ENCODE measurements at regions not wholly inside any gene's neighbourhood (a gene's known extent, or its start where the extent isn't known, plus 50 kb on each side); places are given as distances from the start of the nearest gene placed in this dataset.
"Not testable (repeated sequence)": the region's sequence is repeated elsewhere in the genome, so short reads cannot be mapped to it uniquely, and the experiment has no call there.

DNA sequence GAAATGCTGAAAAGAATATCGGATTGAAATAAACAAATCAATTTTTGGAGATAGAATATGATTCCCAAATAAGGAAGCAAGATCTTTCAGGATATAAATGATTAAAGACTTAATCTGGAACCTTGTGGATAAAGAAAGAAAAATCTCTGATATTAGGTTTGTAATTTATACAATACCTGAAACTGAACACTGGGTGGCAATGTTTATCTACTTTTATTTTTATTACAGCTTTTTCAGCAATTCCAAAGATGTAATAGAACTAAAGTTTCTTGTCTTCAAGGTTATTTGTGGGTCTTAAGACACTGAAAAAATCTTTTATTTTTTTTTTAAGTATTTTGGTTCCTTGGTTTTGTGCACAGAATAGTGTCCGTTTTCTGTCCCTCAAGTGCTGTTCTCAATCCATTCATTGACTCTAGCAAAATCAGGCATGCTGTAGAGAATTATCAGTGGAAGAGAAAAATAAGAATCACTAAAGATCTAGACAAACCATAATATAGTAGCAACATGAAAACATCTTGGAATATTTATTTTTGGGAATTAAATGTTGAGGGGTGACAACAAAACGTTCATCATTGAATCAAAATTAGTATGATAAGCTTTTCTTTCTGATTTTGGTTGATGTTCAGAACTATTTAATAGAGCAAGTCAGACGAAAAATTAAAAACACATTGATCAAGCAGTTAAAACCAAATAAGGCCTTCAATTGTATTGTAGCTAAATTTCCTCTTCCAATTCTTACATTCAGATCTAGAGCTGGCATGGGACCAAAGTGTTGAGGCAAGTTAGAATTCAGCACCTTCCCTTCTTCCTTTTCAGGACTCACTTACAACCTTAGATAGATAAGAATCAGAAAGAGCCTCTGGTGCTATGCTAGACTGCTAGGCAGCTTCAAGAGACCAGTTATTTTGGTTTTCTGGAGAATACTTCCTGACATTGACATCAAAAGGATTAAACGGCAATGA lies 704.4 kb upstream of the PCDH20 start:
- ChIA-PET CTCF (no interaction called here), POLR2A (no interaction called here)
- H3K4me3 ChIP-seq (ENCODE audit: low read depth, low read length) = no peak overlapping the region
- TF ChIP-seq, protein P1, sequence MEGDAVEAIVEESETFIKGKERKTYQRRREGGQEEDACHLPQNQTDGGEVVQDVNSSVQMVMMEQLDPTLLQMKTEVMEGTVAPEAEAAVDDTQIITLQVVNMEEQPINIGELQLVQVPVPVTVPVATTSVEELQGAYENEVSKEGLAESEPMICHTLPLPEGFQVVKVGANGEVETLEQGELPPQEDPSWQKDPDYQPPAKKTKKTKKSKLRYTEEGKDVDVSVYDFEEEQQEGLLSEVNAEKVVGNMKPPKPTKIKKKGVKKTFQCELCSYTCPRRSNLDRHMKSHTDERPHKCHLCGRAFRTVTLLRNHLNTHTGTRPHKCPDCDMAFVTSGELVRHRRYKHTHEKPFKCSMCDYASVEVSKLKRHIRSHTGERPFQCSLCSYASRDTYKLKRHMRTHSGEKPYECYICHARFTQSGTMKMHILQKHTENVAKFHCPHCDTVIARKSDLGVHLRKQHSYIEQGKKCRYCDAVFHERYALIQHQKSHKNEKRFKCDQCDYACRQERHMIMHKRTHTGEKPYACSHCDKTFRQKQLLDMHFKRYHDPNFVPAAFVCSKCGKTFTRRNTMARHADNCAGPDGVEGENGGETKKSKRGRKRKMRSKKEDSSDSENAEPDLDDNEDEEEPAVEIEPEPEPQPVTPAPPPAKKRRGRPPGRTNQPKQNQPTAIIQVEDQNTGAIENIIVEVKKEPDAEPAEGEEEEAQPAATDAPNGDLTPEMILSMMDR (IDR thresholded peaks at IDR 0.05; ENCODE audit: insufficient read depth, low read length, missing control alignments) = no peak
- no peak for DNase-seq (ENCODE audit: low read depth, low spot score)

- no peak overlapping the region for H3K4me3 ChIP-seq (ENCODE audit: low read depth, low read length)
- ChIA-PET POLR2A (no interaction called here), CTCF (no interaction called here)
- TF ChIP-seq, protein P1 (IDR thresholded peaks at IDR 0.05; ENCODE audit: insufficient read depth, low read length, missing control alignments) = no peak
- no peak for DNase-seq (ENCODE audit: low read depth, low spot score)
Measured at GRCh38 chr13:62115831-62116230, 700.2 kb upstream of the PCDH20 start.

GRCh38 chr13:62113179-62113578 lies 697.5 kb upstream of the PCDH20 start:
- ChIA-PET CTCF (no interaction called here), POLR2A (no interaction called here)
- DNase-seq (ENCODE audit: low read depth, low spot score) = no peak
- H3K4me3 ChIP-seq (ENCODE audit: low read depth, low read length) = no peak overlapping the region
- TF ChIP-seq, protein P1 (IDR thresholded peaks at IDR 0.05; ENCODE audit: insufficient read depth, low read length, missing control alignments) = no peak

DNA sequence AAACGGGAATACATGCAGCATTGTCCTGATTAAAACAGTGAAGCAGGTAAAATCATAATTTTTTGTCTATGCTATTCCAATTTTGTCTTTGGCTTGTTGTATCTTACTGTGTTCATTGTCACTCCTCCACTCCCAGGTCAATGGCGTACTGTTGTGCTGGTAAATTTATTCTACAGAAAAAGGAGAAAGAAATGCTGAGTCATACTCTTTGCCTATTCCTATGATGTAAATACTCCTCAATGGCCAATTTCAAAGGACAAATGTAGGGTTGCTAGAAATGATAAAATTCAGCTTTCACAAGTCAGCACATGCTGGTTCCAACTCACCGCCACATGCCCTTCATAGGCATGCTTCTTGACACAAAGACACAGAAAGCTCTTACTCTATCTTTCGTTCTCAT lies 694.4 kb upstream of the PCDH20 start:
- DNase-seq (ENCODE audit: low read depth, low spot score) = no peak
- ChIA-PET POLR2A (no interaction called here), CTCF (no interaction called here)
- H3K4me3 ChIP-seq (ENCODE audit: low read depth, low read length) = no peak overlapping the region
- TF ChIP-seq, protein P1 (IDR thresholded peaks at IDR 0.05; ENCODE audit: insufficient read depth, low read length, missing control alignments) = no peak

- H3K4me3 ChIP-seq (ENCODE audit: low read depth, low read length); POLR2A ChIA-PET; CTCF ChIA-PET; DNase-seq (ENCODE audit: low read depth, low spot score): not testable (repeated sequence)
Measured at GRCh38 chr13:62104136-62104535, 688.5 kb upstream of the PCDH20 start.

- POLR2A ChIA-PET = no interaction called here
- H3K4me3 ChIP-seq (ENCODE audit: low read depth, low read length) = no peak overlapping the region
- TF ChIP-seq, protein P1 (IDR thresholded peaks at IDR 0.05; ENCODE audit: insufficient read depth, low read length, missing control alignments) = no peak
- DNase-seq (ENCODE audit: low read depth, low spot score) = no peak
- CTCF ChIA-PET = no interaction called here
Measured at GRCh38 chr13:62096652-62097051, 681.0 kb upstream of the PCDH20 start.

DNA sequence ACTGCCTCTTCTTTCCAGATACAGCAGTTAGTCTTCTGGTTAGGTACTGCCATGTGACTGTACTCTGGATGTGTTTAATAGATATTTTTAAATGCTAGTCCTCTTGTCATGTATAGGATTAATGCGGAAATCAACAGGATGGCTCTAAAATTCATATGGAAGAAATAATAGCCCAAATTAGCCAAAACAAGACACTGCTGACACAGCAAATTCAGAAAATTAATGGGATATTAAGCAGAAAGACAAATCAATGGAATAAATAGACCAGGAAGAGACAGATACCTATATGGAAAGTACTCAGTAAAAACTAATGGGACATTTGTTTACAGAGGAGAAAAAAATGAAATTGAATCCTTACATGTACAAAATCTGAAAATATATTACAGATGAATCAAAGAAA lies 679.3 kb upstream of the PCDH20 start:
- TF ChIP-seq, protein P1 (IDR thresholded peaks at IDR 0.05; ENCODE audit: insufficient read depth, low read length, missing control alignments) = no peak
- ChIA-PET POLR2A (no interaction called here), CTCF (no interaction called here)

More for the DNA sequence above, 679.3 kb upstream of the PCDH20 start:
- DNase-seq (ENCODE audit: low read depth, low spot score) = no peak
- H3K4me3 ChIP-seq (ENCODE audit: low read depth, low read length) = no peak overlapping the region
